HEK293T (cell line): ENCODE measurements at regions not wholly inside any gene's neighbourhood (a gene's known extent, or its start where the extent isn't known, plus 50 kb on each side); places are given as distances from the start of the nearest gene placed in this dataset.

Experiments
- CTCF ChIA-PET: fragments of 350-600 bp; formaldehyde crosslinking; extraction: SDS; loops from one replicate; lab custom pipeline; 2021; ENCODE audit warnings: antibody characterized with exemption, inconsistent platforms; lab: Yijun Ruan, JAX
- POLR2A ChIA-PET: fragments of 350-600 bp; formaldehyde crosslinking; extraction: SDS; loops from one replicate; lab custom pipeline; 2020; ENCODE audit warnings: antibody characterized with exemption, inconsistent platforms; lab: Yijun Ruan, JAX
- DNase-seq: peaks from one replicate; pipeline ENCODE4 v3.0.0; 2012; ENCODE audit warnings: mixed read lengths; ENCODE audit errors: extremely low spot score
- ARNT ChIP-seq: fragments of 450-650 bp; IDR thresholded peaks from 2 replicates; pipeline ENCODE4 v1.6.1; 2017; ENCODE audit warnings: mild to moderate bottlenecking
- BHLHE40 ChIP-seq: fragments of 450-650 bp; IDR thresholded peaks from 2 replicates; pipeline ENCODE4 v1.6.1; 2016; ENCODE audit warnings: mild to moderate bottlenecking, moderate library complexity, borderline replicate concordance
- CTBP1 ChIP-seq: fragments of 450-650 bp; IDR thresholded peaks from 2 replicates; pipeline ENCODE4 v1.6.1; 2016; ENCODE audit warnings: borderline replicate concordance
- ELF4 ChIP-seq: fragments of 450-650 bp; IDR thresholded peaks from 2 replicates; pipeline ENCODE4 v1.6.1; 2017; ENCODE audit warnings: antibody characterized with exemption
- FOXA1 ChIP-seq: fragments of 450-650 bp; IDR thresholded peaks from 2 replicates; pipeline ENCODE4 v1.6.1; 2016; ENCODE audit warnings: mild to moderate bottlenecking
- FOXK2 ChIP-seq: fragments of 450-650 bp; IDR thresholded peaks from 2 replicates; pipeline ENCODE4 v1.6.1; 2016; ENCODE audit warnings: mild to moderate bottlenecking
- FOXM1 ChIP-seq: fragments of 450-650 bp; IDR thresholded peaks from 2 replicates; pipeline ENCODE4 v1.6.1; 2017; ENCODE audit warnings: mild to moderate bottlenecking, borderline replicate concordance
- HDGF ChIP-seq: fragments of 450-650 bp; IDR thresholded peaks from 2 replicates; pipeline ENCODE4 v1.6.1; 2017; ENCODE audit warnings: antibody characterized with exemption, borderline replicate concordance
- L3MBTL2 ChIP-seq: fragments of 450-650 bp; conservative IDR thresholded peaks from 2 replicates; pipeline ENCODE4 v1.6.1; 2016; ENCODE audit warnings: mild to moderate bottlenecking
- LEF1 ChIP-seq: fragments of 450-650 bp; IDR thresholded peaks from 2 replicates; pipeline ENCODE4 v1.6.1; 2017; ENCODE audit warnings: mild to moderate bottlenecking, borderline replicate concordance
- NFRKB ChIP-seq: fragments of 450-650 bp; IDR thresholded peaks from 2 replicates; pipeline ENCODE4 v1.6.1; 2016; ENCODE audit warnings: mild to moderate bottlenecking, moderate library complexity
- SP1 ChIP-seq: fragments of 450-650 bp; IDR thresholded peaks from 2 replicates; pipeline ENCODE4 v1.6.1; 2017
- SUZ12 ChIP-seq: fragments of 450-650 bp; IDR thresholded peaks from 2 replicates; pipeline ENCODE4 v1.6.1; 2016; ENCODE audit warnings: mild to moderate bottlenecking
- TARDBP ChIP-seq: fragments of 450-650 bp; IDR thresholded peaks from 2 replicates; pipeline ENCODE4 v1.6.1; 2016
- ZNF384 ChIP-seq: fragments of 450-650 bp; IDR thresholded peaks from 2 replicates; pipeline ENCODE4 v1.6.1; 2016
- TF ChIP-seq, protein P1 (sequence below): fragments of 450-650 bp; IDR thresholded peaks from 2 replicates; pipeline ENCODE4 v1.6.1; 2016

DNA sequence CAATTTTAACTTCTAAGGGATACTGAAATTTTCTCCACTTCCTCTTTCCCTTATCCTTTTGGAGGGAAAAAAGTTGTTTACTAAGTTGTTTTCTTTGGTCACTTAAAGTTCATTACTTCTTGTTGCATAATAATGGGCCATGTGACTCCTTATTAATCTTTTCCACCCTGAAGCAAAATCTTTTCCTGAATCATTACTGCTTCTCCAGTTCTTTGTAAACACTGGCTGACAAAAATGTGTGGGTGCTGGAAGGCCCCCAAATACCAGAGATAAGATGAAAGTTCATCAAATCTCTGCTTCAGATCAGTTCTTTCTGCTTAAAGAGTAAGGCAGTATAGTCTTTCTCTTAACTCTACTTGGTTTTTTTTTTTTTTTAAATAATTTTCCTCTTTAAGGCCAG, 108.9 kb upstream of the NHS start:
- DNase-seq: no peak
- ChIA-PET CTCF (interaction anchor here (2.1 kb wide), 1 partner anchor 24 kb away, joined by 6 read pairs; no protein-coding TSS in a partner anchor), POLR2A (no interaction called here)
- no peak for TF ChIP-seq ARNT
- TF ChIP-seq NFRKB: no peak
- TF ChIP-seq FOXK2: no peak
- TF ChIP-seq SP1: no peak
- TF ChIP-seq, protein P1, sequence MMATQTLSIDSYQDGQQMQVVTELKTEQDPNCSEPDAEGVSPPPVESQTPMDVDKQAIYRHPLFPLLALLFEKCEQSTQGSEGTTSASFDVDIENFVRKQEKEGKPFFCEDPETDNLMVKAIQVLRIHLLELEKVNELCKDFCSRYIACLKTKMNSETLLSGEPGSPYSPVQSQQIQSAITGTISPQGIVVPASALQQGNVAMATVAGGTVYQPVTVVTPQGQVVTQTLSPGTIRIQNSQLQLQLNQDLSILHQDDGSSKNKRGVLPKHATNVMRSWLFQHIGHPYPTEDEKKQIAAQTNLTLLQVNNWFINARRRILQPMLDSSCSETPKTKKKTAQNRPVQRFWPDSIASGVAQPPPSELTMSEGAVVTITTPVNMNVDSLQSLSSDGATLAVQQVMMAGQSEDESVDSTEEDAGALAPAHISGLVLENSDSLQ: no peak
- TF ChIP-seq ZNF384: no peak
- TF ChIP-seq TARDBP: no peak
- TF ChIP-seq CTBP1: no peak
- TF ChIP-seq SUZ12: no peak
- no peak for TF ChIP-seq FOXM1
- TF ChIP-seq FOXA1: no peak
- TF ChIP-seq LEF1: no peak
- TF ChIP-seq BHLHE40: no peak
- no peak for TF ChIP-seq L3MBTL2
- no peak for TF ChIP-seq HDGF
- TF ChIP-seq ELF4: no peak

DNA sequence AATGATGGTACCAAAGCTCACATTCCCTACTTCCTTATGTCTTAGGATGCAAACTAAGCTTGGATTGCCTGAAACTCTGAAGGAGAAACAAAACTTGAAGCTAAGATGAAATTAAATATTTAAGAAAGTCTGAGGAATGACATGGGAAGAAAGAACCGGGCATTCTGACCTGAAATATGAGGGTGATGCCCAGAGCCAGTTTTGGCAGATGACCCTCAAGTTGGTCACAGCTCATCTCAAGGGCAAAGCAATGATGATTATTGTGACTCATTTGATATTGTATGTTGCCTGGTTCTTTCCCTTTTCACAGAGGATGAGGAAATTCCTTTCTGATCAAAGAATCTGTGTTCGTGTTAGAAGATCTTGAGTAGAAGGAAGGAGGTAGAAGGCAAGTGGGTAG, 96.0 kb upstream of the NHS start:
- no peak for DNase-seq
- ChIA-PET CTCF (no interaction called here), POLR2A (no interaction called here)
- TF ChIP-seq CTBP1 (no peak), FOXM1 (no peak)

DNA sequence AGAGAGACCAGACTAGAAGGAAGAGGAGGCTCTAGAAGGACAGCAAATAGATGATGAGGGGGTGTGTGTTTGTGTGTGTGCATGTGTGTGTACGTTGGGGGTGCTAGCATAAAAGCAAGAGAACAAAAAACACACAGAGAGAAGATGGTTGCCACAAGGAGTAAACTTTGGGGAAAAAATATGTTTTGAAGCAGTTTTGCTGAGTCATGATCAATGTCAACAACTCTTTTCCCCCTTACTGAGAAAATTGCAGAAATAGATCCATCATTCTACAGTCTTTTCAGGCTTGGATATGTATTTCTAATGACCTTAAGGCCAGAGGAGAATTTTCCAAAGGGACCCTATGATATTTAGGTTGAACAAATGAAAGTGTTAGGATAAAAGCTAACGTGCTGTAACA, 89.0 kb upstream of the NHS start:
- no peak for TF ChIP-seq NFRKB
- TF ChIP-seq BHLHE40: no peak
- TF ChIP-seq FOXK2: no peak
- no peak for TF ChIP-seq FOXM1
- no peak for TF ChIP-seq SP1
- TF ChIP-seq ELF4: no peak
- no peak for TF ChIP-seq ZNF384
- TF ChIP-seq TARDBP: no peak
- TF ChIP-seq SUZ12: no peak
- no peak for TF ChIP-seq L3MBTL2
- no peak for TF ChIP-seq LEF1
- CTCF ChIA-PET: no interaction called here
- no peak for DNase-seq
- POLR2A ChIA-PET: no interaction called here

DNA sequence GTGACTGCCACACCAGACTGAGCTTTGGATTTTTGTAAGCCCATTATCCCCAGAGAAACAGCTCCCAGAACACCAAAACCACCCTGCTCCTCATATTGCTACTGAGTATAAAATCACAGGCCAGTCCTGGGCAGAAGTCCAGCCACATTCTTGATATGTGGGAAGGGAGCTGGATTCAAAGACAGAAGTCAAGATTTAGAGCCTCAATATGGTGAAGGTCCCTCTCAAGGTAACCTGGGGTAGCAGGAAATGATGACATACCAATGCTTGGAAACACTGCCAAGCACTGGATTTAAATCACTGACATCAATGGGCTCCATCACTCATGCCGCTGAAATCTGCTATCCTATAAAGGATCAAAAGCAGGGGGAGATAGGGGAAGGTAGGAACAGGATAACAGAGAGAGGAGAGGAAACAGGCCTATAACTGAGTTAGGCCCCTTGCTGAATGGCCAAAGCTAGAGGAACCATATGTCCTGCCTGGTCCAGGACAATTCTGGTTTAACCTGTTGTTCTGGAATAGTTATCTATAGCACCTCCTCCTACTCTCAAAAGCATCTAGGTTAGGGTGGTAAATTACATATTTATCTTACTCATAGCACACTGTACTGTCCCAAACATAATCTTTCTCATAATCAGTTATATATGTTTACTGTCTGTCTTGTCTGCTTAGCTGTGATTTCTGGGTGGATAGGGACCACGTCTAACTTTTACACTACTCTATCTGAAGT, 83.7 kb upstream of the NHS start:
- ChIA-PET CTCF (no interaction called here), POLR2A (no interaction called here)
- no peak for TF ChIP-seq CTBP1
- TF ChIP-seq FOXK2: no peak
- TF ChIP-seq TARDBP: no peak
- DNase-seq: no peak

DNA sequence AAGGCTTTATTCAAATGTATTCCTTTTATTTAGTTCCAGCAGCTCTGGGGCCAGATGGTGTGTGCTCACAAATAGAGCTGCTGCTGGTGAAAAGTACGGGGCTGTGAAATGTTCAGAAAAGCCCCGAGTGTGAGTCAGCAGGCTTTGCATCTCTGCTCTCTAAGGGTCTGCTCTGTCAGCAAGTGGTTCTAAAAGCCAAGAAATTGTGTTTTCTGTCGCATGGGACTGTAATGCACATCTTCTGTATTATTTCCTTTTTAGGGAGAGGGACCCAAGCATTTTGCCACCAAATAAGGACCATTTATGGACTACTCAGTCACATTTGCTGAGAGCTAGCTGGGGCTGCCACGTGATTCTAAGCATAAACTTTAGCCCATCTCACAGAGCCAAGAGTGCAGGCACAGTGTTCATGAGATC, 82.9 kb upstream of the NHS start:
- TF ChIP-seq ZNF384: no peak
- no peak for TF ChIP-seq FOXM1
- no peak for TF ChIP-seq ELF4
- ChIA-PET POLR2A (no interaction called here), CTCF (no interaction called here)
- no peak for DNase-seq

DNA sequence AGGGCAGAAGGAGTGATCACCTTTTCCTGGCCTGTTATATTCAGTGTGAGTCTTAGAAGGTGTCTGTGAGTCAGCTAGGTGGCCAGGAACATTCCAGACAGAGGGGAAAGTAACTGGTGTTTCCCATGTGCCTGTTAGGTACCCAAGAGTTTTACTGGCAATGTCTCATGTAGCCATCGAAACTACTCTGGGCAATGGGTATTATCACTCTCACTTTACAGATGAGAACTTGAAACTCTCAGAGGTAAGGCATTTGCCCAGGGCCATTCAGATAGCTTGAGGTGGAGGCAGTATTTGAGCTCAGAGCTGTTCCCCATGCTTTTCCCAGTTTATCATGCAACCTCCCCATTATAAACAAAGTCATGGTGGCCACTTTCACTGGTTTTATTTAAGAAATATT, 80.4 kb upstream of the NHS start:
- ChIA-PET POLR2A (no interaction called here), CTCF (no interaction called here)
- no peak for TF ChIP-seq ELF4
- TF ChIP-seq L3MBTL2: no peak
- no peak for TF ChIP-seq SUZ12
- TF ChIP-seq FOXA1: no peak
- TF ChIP-seq FOXK2: no peak
- no peak for TF ChIP-seq NFRKB
- TF ChIP-seq LEF1: no peak
- TF ChIP-seq TARDBP: no peak
- TF ChIP-seq ARNT: no peak
- TF ChIP-seq, protein P1: no peak
- no peak for TF ChIP-seq FOXM1
- no peak for TF ChIP-seq HDGF
- no peak for TF ChIP-seq CTBP1
- TF ChIP-seq BHLHE40: no peak
- no peak for TF ChIP-seq ZNF384
- no peak for TF ChIP-seq SP1
- no peak for DNase-seq

DNA sequence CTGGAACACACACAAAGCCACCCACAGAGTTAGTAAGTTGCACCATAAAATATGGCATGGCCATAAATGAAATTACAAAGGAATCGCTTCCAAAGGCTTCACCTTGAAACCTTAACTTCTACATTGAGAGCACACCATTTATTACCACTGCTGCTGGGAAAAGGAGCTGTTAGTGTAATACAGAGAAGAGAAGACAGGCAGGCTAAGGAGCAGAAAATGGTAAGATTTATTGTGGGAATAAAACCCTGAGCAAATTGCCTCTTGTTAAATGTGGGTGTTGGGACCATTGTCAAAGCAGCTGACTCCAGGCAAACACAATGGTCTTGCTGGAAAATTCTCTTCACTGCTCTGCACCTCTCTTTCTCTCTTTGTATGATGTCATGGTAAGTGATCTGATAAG, 79.2 kb upstream of the NHS start:
- DNase-seq: no peak
- CTCF ChIA-PET: no interaction called here
- TF ChIP-seq BHLHE40: no peak
- TF ChIP-seq CTBP1: no peak
- TF ChIP-seq HDGF: no peak
- no peak for TF ChIP-seq ELF4
- TF ChIP-seq ZNF384: no peak
- no peak for TF ChIP-seq FOXM1
- TF ChIP-seq, protein P1: no peak
- no peak for TF ChIP-seq NFRKB
- TF ChIP-seq FOXK2: no peak
- no peak for TF ChIP-seq TARDBP
- TF ChIP-seq SP1: no peak
- TF ChIP-seq SUZ12: no peak
- no peak for TF ChIP-seq L3MBTL2
- POLR2A ChIA-PET: no interaction called here
